ENCODE measurements at regions not wholly inside any gene's neighbourhood (a gene's known extent, or its start where the extent isn't known, plus 50 kb on each side); places are given as distances from the start of the nearest gene placed in this dataset.
A peak's percentile ranks its signal among the peaks of the same experiment; 100 is the strongest.

DNA sequence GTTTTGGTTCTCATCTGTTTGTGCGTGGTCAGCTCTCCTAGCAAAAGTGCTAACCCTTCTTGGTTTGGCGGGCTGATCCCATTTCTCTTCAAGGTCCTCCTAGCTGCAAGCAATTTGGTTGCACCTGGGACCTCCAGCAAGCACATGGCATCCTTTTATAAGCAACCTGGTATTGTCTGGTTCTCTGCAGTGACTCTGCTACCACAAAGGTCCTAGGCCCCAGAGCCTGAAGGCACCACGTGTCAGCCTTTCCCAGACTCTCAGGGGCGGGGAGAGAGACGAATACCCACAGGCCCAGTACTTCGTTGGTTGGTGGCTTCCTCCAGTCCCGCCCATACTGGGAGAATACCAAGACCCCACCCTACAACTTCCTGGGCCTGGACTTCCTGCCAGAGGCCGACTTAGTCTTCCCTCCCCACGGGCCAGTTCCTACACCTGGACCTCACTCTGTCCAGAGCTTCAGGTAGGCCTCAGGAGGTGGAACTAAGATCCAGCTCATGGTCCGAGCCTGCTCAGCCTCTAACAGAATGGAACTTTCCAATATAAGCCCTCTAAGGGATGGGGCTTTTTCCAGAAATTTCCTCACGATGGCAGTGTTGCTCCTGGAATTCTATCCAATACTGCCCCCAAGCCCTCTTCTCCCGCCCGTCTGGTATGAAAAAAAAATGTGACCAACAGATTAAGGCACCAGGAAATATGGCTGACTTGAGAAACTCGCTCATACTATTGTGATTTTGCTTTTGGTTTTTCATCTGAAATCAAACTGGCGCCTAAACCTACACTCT lies 192.5 kb upstream of the STK26 start (continued):
- TF ChIP-seq, protein P1, sequence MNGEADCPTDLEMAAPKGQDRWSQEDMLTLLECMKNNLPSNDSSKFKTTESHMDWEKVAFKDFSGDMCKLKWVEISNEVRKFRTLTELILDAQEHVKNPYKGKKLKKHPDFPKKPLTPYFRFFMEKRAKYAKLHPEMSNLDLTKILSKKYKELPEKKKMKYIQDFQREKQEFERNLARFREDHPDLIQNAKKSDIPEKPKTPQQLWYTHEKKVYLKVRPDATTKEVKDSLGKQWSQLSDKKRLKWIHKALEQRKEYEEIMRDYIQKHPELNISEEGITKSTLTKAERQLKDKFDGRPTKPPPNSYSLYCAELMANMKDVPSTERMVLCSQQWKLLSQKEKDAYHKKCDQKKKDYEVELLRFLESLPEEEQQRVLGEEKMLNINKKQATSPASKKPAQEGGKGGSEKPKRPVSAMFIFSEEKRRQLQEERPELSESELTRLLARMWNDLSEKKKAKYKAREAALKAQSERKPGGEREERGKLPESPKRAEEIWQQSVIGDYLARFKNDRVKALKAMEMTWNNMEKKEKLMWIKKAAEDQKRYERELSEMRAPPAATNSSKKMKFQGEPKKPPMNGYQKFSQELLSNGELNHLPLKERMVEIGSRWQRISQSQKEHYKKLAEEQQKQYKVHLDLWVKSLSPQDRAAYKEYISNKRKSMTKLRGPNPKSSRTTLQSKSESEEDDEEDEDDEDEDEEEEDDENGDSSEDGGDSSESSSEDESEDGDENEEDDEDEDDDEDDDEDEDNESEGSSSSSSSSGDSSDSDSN (CRISPR knock-in tag; IDR thresholded peaks at IDR 0.05): peak; percentile 50
- peak; percentile 7; the same call in 1 of the 2 replicates for TF ChIP-seq SOX5 (CRISPR knock-in tag; IDR thresholded peaks at IDR 0.05; ENCODE audit: borderline replicate concordance)

DNA sequence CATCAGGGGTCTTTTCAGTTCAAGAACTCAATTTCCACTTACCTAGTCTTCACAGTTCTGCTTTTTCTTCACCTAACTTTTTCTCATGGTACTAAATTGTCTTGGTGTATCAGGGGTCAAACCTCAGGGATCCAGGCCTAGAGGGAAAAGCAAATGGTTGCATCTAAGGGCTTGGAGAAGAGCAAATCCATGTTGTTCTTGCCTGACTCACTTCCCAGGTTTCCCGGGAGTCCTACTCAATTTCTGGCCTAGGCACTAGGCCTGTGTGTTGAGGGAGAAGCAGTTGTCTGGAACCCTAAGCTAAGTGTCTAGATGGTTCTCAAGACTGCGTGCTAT lies 191.9 kb upstream of the STK26 start:
- Histone ChIP-seq H3K79me2 (ENCODE audit: insufficient read depth, low read length) (peaks cover 39% of the 10 kb centered on the region), H3K9me3 (ENCODE audit: low read length) (no peaks in the 10 kb centered on the region), H4K20me1 (ENCODE audit: insufficient read depth, low read length) (no peaks in the 10 kb centered on the region), H3K9ac (ENCODE audit: insufficient read depth, low read depth, low read length) (peak overlapping the region; percentile 69), H3K27me3 (ENCODE audit: control insufficient read depth in 1 of 2, insufficient read depth in 2 of 2, low read length in 2 of 2) (no peaks in the 10 kb centered on the region), H3K27ac (ENCODE audit: extremely low read length, insufficient read depth, low read length) (peak overlapping the region; percentile 81), H3K4me2 (ENCODE audit: low read depth, low read length) (peak overlapping the region; percentile 82), H2AFZ (ENCODE audit: low read length) (peak overlapping the region; percentile 98), H3K36me3 (replicated peaks in 1 of 2; ENCODE audit: control insufficient read depth in 1 of 2, insufficient read depth in 2 of 2, low read length in 2 of 2) (no peaks in the 10 kb centered on the region; a peak in 1 of 5 replicates), H3K4me3 (replicated peaks in 1 of 3; ENCODE audit: insufficient read depth in 1 of 3, low read depth in 2 of 3, low read length in 3 of 3) (peak overlapping the region; percentile 47 to 77 (median 64); a peak in 4 of 6 replicates), H3K4me1 (ENCODE audit: insufficient read depth, low read length) (peaks cover 30% of the 10 kb centered on the region)
- in situ Hi-C loops (cut with HindIII; ENCODE audit: extremely low pct_ligation_motif_present, low pct_unique_long_range_greater_than_20kb): loop anchor here (10.0 kb wide), 1 partner anchor 384 kb away; the partner anchor contains the start of gene RAP2C
- CTCF ChIA-PET (ENCODE audit: low intra/inter-chr PET ratio, low total read pairs): no interaction called here
- FAIRE-seq: no peak
- no TSS peak for BruUV-seq (replicated peaks)
- intact Hi-C loops (cut with micrococcal nuclease; ENCODE audit: unreplicated experiment): no loop called here
- WGBS (ENCODE audit: low lambda C conversion rate): 40% methylated on average over 1 of the region's 2 CpGs
- POLR2A ChIA-PET: interaction anchor here (1.0 kb wide), 1 partner anchor 388 kb away, joined by 4 read pairs; the partner anchor contains the start of gene RAP2C
- DNase-seq (ENCODE audit: low spot score): no peak
- ATAC-seq: no peak
- TF ChIP-seq ASH2L (IDR thresholded peaks at IDR 0.05; ENCODE audit: insufficient read length, low read depth, low read length) (peak; percentile 6), ZNF788 (CRISPR knock-in tag; IDR thresholded peaks at IDR 0.05; ENCODE audit: borderline replicate concordance) (no peak), ELF4 (CRISPR knock-in tag; IDR thresholded peaks at IDR 0.05; ENCODE audit: borderline replicate concordance) (no peak), AHR (CRISPR knock-in tag; IDR thresholded peaks at IDR 0.05) (no peak), ZMYM2 (CRISPR knock-in tag; IDR thresholded peaks at IDR 0.05) (no peak), HNRNPL (IDR thresholded peaks at IDR 0.05; ENCODE audit: low read depth, low read length) (no peak), SIN3B (IDR thresholded peaks at IDR 0.05; ENCODE audit: low read length) (no peak), SRF (IDR thresholded peaks at IDR 0.05; ENCODE audit: low read depth, low read length) (no peak)
- TF ChIP-seq, protein P2, sequence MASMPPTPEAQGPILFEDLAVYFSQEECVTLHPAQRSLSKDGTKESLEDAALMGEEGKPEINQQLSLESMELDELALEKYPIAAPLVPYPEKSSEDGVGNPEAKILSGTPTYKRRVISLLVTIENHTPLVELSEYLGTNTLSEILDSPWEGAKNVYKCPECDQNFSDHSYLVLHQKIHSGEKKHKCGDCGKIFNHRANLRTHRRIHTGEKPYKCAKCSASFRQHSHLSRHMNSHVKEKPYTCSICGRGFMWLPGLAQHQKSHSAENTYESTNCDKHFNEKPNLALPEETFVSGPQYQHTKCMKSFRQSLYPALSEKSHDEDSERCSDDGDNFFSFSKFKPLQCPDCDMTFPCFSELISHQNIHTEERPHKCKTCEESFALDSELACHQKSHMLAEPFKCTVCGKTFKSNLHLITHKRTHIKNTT (CRISPR knock-in tag; IDR thresholded peaks at IDR 0.05): no peak
- TF ChIP-seq, protein P3, sequence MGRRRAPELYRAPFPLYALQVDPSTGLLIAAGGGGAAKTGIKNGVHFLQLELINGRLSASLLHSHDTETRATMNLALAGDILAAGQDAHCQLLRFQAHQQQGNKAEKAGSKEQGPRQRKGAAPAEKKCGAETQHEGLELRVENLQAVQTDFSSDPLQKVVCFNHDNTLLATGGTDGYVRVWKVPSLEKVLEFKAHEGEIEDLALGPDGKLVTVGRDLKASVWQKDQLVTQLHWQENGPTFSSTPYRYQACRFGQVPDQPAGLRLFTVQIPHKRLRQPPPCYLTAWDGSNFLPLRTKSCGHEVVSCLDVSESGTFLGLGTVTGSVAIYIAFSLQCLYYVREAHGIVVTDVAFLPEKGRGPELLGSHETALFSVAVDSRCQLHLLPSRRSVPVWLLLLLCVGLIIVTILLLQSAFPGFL (CRISPR knock-in tag; IDR thresholded peaks at IDR 0.05): no peak
- TF ChIP-seq, protein P4, sequence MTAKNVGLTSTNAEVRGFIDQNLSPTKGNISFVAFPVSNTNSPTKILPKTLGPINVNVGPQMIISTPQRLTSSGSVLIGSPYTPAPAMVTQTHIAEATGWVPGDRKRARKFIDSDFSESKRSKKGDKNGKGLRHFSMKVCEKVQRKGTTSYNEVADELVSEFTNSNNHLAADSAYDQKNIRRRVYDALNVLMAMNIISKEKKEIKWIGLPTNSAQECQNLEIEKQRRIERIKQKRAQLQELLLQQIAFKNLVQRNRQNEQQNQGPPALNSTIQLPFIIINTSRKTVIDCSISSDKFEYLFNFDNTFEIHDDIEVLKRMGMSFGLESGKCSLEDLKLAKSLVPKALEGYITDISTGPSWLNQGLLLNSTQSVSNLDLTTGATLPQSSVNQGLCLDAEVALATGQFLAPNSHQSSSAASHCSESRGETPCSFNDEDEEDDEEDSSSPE (CRISPR knock-in tag; IDR thresholded peaks at IDR 0.05): no peak
- TF ChIP-seq, protein P5, sequence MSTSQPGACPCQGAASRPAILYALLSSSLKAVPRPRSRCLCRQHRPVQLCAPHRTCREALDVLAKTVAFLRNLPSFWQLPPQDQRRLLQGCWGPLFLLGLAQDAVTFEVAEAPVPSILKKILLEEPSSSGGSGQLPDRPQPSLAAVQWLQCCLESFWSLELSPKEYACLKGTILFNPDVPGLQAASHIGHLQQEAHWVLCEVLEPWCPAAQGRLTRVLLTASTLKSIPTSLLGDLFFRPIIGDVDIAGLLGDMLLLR (CRISPR knock-in tag; IDR thresholded peaks at IDR 0.05): no peak
- TF ChIP-seq, protein P6, sequence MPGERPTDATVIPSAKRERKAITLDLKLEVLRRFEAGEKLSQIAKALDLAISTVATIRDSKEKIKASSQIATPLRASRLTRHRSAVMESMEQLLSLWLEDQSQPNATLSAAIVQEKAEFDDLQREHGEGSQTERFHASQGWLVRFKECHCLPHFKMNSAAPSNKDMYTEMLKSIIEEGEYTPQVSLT (CRISPR knock-in tag; IDR thresholded peaks at IDR 0.05; ENCODE audit: borderline replicate concordance, low read depth): no peak

Measured in HepG2 (cell line).